GM18507 (cell line): ENCODE measurements at regions not wholly inside any gene's neighbourhood (a gene's known extent, or its start where the extent isn't known, plus 50 kb on each side); places are given as distances from the start of the nearest gene placed in this dataset.

ENCODE experiments used
- DNase-seq: peaks from one replicate; pipeline ENCODE4 v3.0.0; 2011; ENCODE audit warnings: low read depth; ENCODE audit not compliant: insufficient read length; ENCODE audit errors: extremely low spot score
- FAIRE-seq: peaks from 2 replicates; lab custom pipeline; 2011; peaks lifted over from hg19 to GRCh38; lab: Jason Lieb, UNC

GRCh38 chr11:80365980-80366379, 925.1 kb upstream of the TENM4 start:
- no peak for FAIRE-seq
- no peak for DNase-seq

GRCh38 chr11:80365076-80365725, 924.4 kb upstream of the TENM4 start:
- no peak for DNase-seq
- FAIRE-seq: no peak

- no peak for FAIRE-seq
These were observed 921.9 kb upstream of the TENM4 start for GRCh38 chr11:80362563-80363340.

GRCh38 chr11:80355251-80355650, 914.4 kb upstream of the TENM4 start:
- FAIRE-seq (no peak), DNase-seq (no peak)

More at GRCh38 chr11:80362563-80363340, 921.9 kb upstream of the TENM4 start:
- DNase-seq: no peak

GRCh38 chr11:80350541-80350940, 909.7 kb upstream of the TENM4 start:
- FAIRE-seq (no peak), DNase-seq (no peak)

- DNase-seq: no peak
- FAIRE-seq: no peak
These were observed 909.2 kb upstream of the TENM4 start for GRCh38 chr11:80349997-80350396.

GRCh38 chr11:80346353-80347059, 905.7 kb upstream of the TENM4 start:
- DNase-seq (no peak), FAIRE-seq (no peak)

- FAIRE-seq: no peak
- DNase-seq: no peak
These were observed 902.6 kb upstream of the TENM4 start for GRCh38 chr11:80343436-80343835.

GRCh38 chr11:80338231-80338630, 897.4 kb upstream of the TENM4 start:
- no peak for DNase-seq
- no peak for FAIRE-seq

- no peak for DNase-seq
- FAIRE-seq: no peak
These were observed 890.9 kb upstream of the TENM4 start for GRCh38 chr11:80331694-80332093.

- DNase-seq (no peak), FAIRE-seq (no peak)
These were observed 889.4 kb upstream of the TENM4 start for GRCh38 chr11:80330264-80330663.

GRCh38 chr11:80328774-80329173, 887.9 kb upstream of the TENM4 start:
- no peak for FAIRE-seq

GRCh38 chr11:80327956-80328614, 887.3 kb upstream of the TENM4 start:
- DNase-seq: no peak
- no peak for FAIRE-seq

More at GRCh38 chr11:80328774-80329173, 887.9 kb upstream of the TENM4 start:
- no peak for DNase-seq

GRCh38 chr11:80321786-80322185, 881.0 kb upstream of the TENM4 start:
- FAIRE-seq (no peak), DNase-seq (no peak)

GRCh38 chr11:80320765-80321164, 879.9 kb upstream of the TENM4 start:
- no peak for DNase-seq

GRCh38 chr11:80320226-80320625, 879.4 kb upstream of the TENM4 start:
- DNase-seq (no peak), FAIRE-seq (no peak)

More at GRCh38 chr11:80320765-80321164, 879.9 kb upstream of the TENM4 start:
- FAIRE-seq: no peak

- FAIRE-seq (no peak), DNase-seq (no peak)
These were observed 876.8 kb upstream of the TENM4 start for GRCh38 chr11:80317612-80318011.

- no peak for FAIRE-seq
These were observed 874.4 kb upstream of the TENM4 start for GRCh38 chr11:80315200-80315599.

GRCh38 chr11:80309301-80309700, 868.5 kb upstream of the TENM4 start:
- FAIRE-seq (no peak), DNase-seq (no peak)

More at GRCh38 chr11:80315200-80315599, 874.4 kb upstream of the TENM4 start:
- DNase-seq: no peak

- DNase-seq (no peak), FAIRE-seq (no peak)
These were observed 866.8 kb upstream of the TENM4 start for GRCh38 chr11:80307676-80308075.
